Myocyte (in vitro differentiated cells): ENCODE measurements at regions not wholly inside any gene's neighbourhood (a gene's known extent, or its start where the extent isn't known, plus 50 kb on each side); places are given as distances from the start of the nearest gene placed in this dataset.

Experiments
- DNase-seq: peaks from one replicate; pipeline ENCODE4 v3.0.0-alpha.2; 2012; ENCODE audit warnings: low read depth

- no peak for DNase-seq
Observed at GRCh38 chr5:27267209-27267824, 228.9 kb upstream of the CDH9 start.

- peak; percentile 28 for DNase-seq
Observed at GRCh38 chr5:27266184-27266583, 227.8 kb upstream of the CDH9 start.

- DNase-seq = no peak
Observed at GRCh38 chr5:27257696-27258095, 219.3 kb upstream of the CDH9 start.

- DNase-seq = no peak
Observed at GRCh38 chr5:27252911-27253310, 214.5 kb upstream of the CDH9 start.

- no peak for DNase-seq
Observed at GRCh38 chr5:27242258-27242626, 203.9 kb upstream of the CDH9 start.

GRCh38 chr5:27241564-27242257, 203.3 kb upstream of the CDH9 start:
- peak; percentile 95 for DNase-seq

GRCh38 chr5:27240791-27241190, 202.4 kb upstream of the CDH9 start:
- DNase-seq = peak; percentile 3

GRCh38 chr5:27234916-27235315, 196.5 kb upstream of the CDH9 start:
- no peak for DNase-seq

GRCh38 chr5:27221410-27221809, 183.0 kb upstream of the CDH9 start:
- DNase-seq = no peak

GRCh38 chr5:27220752-27221151, 182.4 kb upstream of the CDH9 start:
- DNase-seq = no peak

GRCh38 chr5:27217977-27218376, 179.6 kb upstream of the CDH9 start:
- DNase-seq = no peak

GRCh38 chr5:27217155-27217956, 179.0 kb upstream of the CDH9 start:
- DNase-seq = no peak

- DNase-seq = no peak
Observed at GRCh38 chr5:27216367-27216950, 178.1 kb upstream of the CDH9 start.

- DNase-seq = no peak
Observed at GRCh38 chr5:27208051-27208450, 169.7 kb upstream of the CDH9 start.

GRCh38 chr5:27191786-27192510, 153.6 kb upstream of the CDH9 start:
- no peak for DNase-seq

- DNase-seq = peak; percentile 24
Observed at GRCh38 chr5:27172693-27173092, 134.3 kb upstream of the CDH9 start.

- peak; percentile 42 for DNase-seq
Observed at GRCh38 chr5:27171761-27172261, 133.4 kb upstream of the CDH9 start.

- DNase-seq = peak; percentile 36
Observed at GRCh38 chr5:27158775-27159174, 120.4 kb upstream of the CDH9 start.

- peak; percentile 73 for DNase-seq
Observed at GRCh38 chr5:27158171-27158570, 119.8 kb upstream of the CDH9 start.

GRCh38 chr5:27144456-27144855, 106.1 kb upstream of the CDH9 start:
- no peak for DNase-seq

GRCh38 chr5:27140831-27141230, 102.4 kb upstream of the CDH9 start:
- DNase-seq = no peak
